ENCODE measurements at regions not wholly inside any gene's neighbourhood (a gene's known extent, or its start where the extent isn't known, plus 50 kb on each side); places are given as distances from the start of the nearest gene placed in this dataset.

DNA sequence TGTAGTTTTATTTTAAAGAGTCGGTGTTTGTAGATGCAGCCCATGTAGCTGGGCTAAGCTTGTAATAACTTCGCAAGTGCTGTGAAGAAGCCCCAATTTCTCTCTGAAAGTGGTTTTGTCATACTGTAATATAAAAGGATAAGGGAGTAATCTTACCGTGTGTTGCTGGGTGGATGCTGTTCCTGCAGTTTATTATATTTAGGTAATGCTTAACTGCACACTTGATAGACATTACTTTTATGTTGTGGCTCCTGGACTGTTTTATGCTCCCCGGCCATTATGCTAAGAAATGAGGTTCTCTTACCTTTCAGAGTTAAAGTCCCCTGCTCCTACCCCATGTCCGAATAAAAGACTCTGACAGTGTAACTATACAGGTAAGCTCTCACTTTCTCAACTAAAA, 789.4 kb downstream of the RPA4 start:
- TF ChIP-seq, protein P1, sequence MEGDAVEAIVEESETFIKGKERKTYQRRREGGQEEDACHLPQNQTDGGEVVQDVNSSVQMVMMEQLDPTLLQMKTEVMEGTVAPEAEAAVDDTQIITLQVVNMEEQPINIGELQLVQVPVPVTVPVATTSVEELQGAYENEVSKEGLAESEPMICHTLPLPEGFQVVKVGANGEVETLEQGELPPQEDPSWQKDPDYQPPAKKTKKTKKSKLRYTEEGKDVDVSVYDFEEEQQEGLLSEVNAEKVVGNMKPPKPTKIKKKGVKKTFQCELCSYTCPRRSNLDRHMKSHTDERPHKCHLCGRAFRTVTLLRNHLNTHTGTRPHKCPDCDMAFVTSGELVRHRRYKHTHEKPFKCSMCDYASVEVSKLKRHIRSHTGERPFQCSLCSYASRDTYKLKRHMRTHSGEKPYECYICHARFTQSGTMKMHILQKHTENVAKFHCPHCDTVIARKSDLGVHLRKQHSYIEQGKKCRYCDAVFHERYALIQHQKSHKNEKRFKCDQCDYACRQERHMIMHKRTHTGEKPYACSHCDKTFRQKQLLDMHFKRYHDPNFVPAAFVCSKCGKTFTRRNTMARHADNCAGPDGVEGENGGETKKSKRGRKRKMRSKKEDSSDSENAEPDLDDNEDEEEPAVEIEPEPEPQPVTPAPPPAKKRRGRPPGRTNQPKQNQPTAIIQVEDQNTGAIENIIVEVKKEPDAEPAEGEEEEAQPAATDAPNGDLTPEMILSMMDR (IDR thresholded peaks at IDR 0.05 in 2 of 3, conservative IDR thresholded peaks at IDR 0.05 in 1 of 3; ENCODE audit: borderline replicate concordance in 1 of 3, insufficient read depth in 1 of 3, low read depth in 2 of 3, low read length in 2 of 3), result no peak
- TF ChIP-seq POLR2A (IDR thresholded peaks at IDR 0.05; ENCODE audit: borderline replicate concordance, extremely low read depth, insufficient read depth, insufficient read length) (no peak), EZH2 (IDR thresholded peaks at IDR 0.05) (no peak), ELF1 (IDR thresholded peaks at IDR 0.05; ENCODE audit: borderline replicate concordance, low read depth) (no peak)
- TF ChIP-seq, protein P2, sequence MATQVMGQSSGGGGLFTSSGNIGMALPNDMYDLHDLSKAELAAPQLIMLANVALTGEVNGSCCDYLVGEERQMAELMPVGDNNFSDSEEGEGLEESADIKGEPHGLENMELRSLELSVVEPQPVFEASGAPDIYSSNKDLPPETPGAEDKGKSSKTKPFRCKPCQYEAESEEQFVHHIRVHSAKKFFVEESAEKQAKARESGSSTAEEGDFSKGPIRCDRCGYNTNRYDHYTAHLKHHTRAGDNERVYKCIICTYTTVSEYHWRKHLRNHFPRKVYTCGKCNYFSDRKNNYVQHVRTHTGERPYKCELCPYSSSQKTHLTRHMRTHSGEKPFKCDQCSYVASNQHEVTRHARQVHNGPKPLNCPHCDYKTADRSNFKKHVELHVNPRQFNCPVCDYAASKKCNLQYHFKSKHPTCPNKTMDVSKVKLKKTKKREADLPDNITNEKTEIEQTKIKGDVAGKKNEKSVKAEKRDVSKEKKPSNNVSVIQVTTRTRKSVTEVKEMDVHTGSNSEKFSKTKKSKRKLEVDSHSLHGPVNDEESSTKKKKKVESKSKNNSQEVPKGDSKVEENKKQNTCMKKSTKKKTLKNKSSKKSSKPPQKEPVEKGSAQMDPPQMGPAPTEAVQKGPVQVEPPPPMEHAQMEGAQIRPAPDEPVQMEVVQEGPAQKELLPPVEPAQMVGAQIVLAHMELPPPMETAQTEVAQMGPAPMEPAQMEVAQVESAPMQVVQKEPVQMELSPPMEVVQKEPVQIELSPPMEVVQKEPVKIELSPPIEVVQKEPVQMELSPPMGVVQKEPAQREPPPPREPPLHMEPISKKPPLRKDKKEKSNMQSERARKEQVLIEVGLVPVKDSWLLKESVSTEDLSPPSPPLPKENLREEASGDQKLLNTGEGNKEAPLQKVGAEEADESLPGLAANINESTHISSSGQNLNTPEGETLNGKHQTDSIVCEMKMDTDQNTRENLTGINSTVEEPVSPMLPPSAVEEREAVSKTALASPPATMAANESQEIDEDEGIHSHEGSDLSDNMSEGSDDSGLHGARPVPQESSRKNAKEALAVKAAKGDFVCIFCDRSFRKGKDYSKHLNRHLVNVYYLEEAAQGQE (IDR thresholded peaks at IDR 0.05; ENCODE audit: low read depth), result no peak

All from HCT116 (cell line).